ENCODE measurements at regions not wholly inside any gene's neighbourhood (a gene's known extent, or its start where the extent isn't known, plus 50 kb on each side); places are given as distances from the start of the nearest gene placed in this dataset.

- TF ChIP-seq CTCF (IDR thresholded peaks at IDR 0.05) (no peak), POLR2A (IDR thresholded peaks at IDR 0.05) (no peak)
Observed at GRCh38 chr11:122367809-122368231, 251.8 kb upstream of the BLID start.

Measured in testis (tissue), 2 donors.